ENCODE measurements at regions not wholly inside any gene's neighbourhood (a gene's known extent, or its start where the extent isn't known, plus 50 kb on each side); places are given as distances from the start of the nearest gene placed in this dataset.

- no peak for TF ChIP-seq POLR2A (IDR thresholded peaks at IDR 0.05)
- TF ChIP-seq CTCF (IDR thresholded peaks at IDR 0.05), result no peak
- no peaks in the 10 kb centered on the region for H3K9me3 ChIP-seq
- H3K27ac ChIP-seq, result no peak overlapping the region
- no peak overlapping the region for H3K4me3 ChIP-seq (replicated peaks in 1 of 3)
- no peaks in the 10 kb centered on the region for H3K27me3 ChIP-seq
- DNase-seq, result no peak
- 86% methylated on average over 2 of the region's 2 CpGs for WGBS, 2 donors
- H3K36me3 ChIP-seq, result no peaks in the 10 kb centered on the region
- H3K4me1 ChIP-seq, result no peaks in the 10 kb centered on the region
- intact Hi-C loops (cut with DNase I), result no loop called here
These were observed 753.6 kb upstream of the STXBP6 start for GRCh38 chr14:25803386-25804018.

DNA sequence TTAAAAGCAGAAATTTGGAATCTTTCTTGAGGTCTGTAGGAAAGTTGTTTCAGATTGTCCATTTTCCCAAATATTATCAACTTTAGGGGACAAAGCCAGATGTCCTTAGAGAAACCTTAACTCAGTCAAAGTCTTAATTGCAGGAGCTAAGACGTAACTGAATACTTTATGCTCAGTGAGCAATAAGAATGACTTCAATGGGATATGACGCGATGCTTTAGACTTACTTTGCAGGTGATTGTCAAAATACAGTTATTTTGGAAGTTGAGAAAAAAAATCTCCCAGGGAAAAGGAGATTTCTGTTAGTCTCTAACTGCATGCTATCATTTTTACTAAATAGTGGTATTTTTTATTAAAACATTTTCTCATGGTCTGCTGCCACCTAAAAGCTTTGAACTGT, 750.9 kb upstream of the STXBP6 start:
- Histone ChIP-seq H3K36me3 (no peaks in the 10 kb centered on the region), H3K27ac (no peak overlapping the region), H3K9me3 (no peaks in the 10 kb centered on the region), H3K27me3 (no peaks in the 10 kb centered on the region), H3K4me1 (no peaks in the 10 kb centered on the region), H3K4me3 (replicated peaks in 1 of 3) (no peak overlapping the region)
- WGBS, 2 donors, result 40 to 46% methylated on average over 3 of the region's 3 CpGs
- no peak for TF ChIP-seq CTCF (IDR thresholded peaks at IDR 0.05)
- TF ChIP-seq POLR2A (IDR thresholded peaks at IDR 0.05), result no peak
- intact Hi-C loops (cut with DNase I), result no loop called here
- no peak for DNase-seq

DNA sequence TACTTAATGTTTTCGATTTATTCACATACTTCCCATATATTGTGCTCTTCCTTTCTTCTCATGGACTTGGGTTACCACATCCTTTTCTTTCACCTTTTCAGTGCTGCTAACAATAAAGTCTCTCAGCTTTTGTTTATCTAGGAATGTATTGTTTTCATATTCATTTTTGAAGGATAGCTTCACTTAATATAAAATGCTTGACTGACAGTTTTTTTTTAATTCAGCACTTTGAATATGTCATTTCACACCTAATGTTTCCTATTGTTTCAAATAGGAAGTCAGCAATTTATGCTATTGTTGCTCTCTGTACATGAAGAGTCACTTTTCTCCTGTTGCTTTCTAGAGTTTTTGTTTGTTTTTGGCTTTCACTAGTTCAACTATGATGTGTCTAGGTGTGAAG, 738.3 kb upstream of the STXBP6 start:
- no peaks in the 10 kb centered on the region for H3K27me3 ChIP-seq
- no peak for TF ChIP-seq CTCF (IDR thresholded peaks at IDR 0.05)
- TF ChIP-seq POLR2A (IDR thresholded peaks at IDR 0.05), result no peak
- H3K9me3 ChIP-seq, result no peaks in the 10 kb centered on the region
- intact Hi-C loops (cut with DNase I), result no loop called here
- 78 to 88% methylated on average over 1 of the region's 1 CpG for WGBS, 2 donors
- H3K4me1 ChIP-seq, result no peaks in the 10 kb centered on the region
- H3K36me3 ChIP-seq, result no peaks in the 10 kb centered on the region
- DNase-seq, result no peak
- H3K4me3 ChIP-seq (replicated peaks in 1 of 3), result no peak overlapping the region
- no peak overlapping the region for H3K27ac ChIP-seq

- intact Hi-C loops (cut with DNase I), result no loop called here
- no peak overlapping the region for H3K27ac ChIP-seq
- no peaks in the 10 kb centered on the region for H3K4me1 ChIP-seq
- TF ChIP-seq CTCF (IDR thresholded peaks at IDR 0.05) (no peak), POLR2A (IDR thresholded peaks at IDR 0.05) (no peak)
- 74 to 78% methylated on average over 3 of the region's 3 CpGs for WGBS, 2 donors
- H3K27me3 ChIP-seq, result no peaks in the 10 kb centered on the region
- H3K4me3 ChIP-seq (replicated peaks in 1 of 3), result no peak overlapping the region
- DNase-seq, result no peak
- H3K36me3 ChIP-seq, result no peaks in the 10 kb centered on the region
- H3K9me3 ChIP-seq, result no peaks in the 10 kb centered on the region
These were observed 716.0 kb upstream of the STXBP6 start for GRCh38 chr14:25765909-25766308.

- Histone ChIP-seq H3K36me3 (no peaks in the 10 kb centered on the region), H3K27me3 (no peaks in the 10 kb centered on the region), H3K9me3 (no peaks in the 10 kb centered on the region), H3K4me1 (no peaks in the 10 kb centered on the region), H3K4me3 (replicated peaks in 1 of 3) (no peak overlapping the region), H3K27ac (no peak overlapping the region)
- 49 to 69% methylated on average over 9 of the region's 9 CpGs for WGBS, 2 donors
- DNase-seq, result no peak
- intact Hi-C loops (cut with DNase I), result no loop called here
- TF ChIP-seq CTCF (IDR thresholded peaks at IDR 0.05), result no peak
- no peak for TF ChIP-seq POLR2A (IDR thresholded peaks at IDR 0.05)
These were observed 710.1 kb upstream of the STXBP6 start for GRCh38 chr14:25759920-25760655.
